ENCODE measurements at regions not wholly inside any gene's neighbourhood (a gene's known extent, or its start where the extent isn't known, plus 50 kb on each side); places are given as distances from the start of the nearest gene placed in this dataset.

- Mint-ChIP-seq H3K27me3 (ENCODE audit: insufficient read depth, low read depth, poor library complexity) (no peaks in the 10 kb centered on the region), H3K27ac (no peak overlapping the region), H3K9me3 (no peaks in the 10 kb centered on the region), H3K4me1 (no peaks in the 10 kb centered on the region), H3K36me3 (ENCODE audit: low read depth) (no peaks in the 10 kb centered on the region), H3K4me3 (no peak overlapping the region)
- no peaks in the 10 kb centered on the region; the same call in 1 of the 2 replicates for H3K36me3 ChIP-seq (ENCODE audit: insufficient read depth)
- DNase-seq (ENCODE audit: low spot score) (no peak), ATAC-seq (no peak)
- H2AFZ ChIP-seq: peak overlapping the region; percentile 69; the same call in 1 of the 2 replicates
- no peaks in the 10 kb centered on the region for H3K79me2 ChIP-seq (replicated peaks; ENCODE audit: insufficient read depth)
- TF ChIP-seq, protein P1, sequence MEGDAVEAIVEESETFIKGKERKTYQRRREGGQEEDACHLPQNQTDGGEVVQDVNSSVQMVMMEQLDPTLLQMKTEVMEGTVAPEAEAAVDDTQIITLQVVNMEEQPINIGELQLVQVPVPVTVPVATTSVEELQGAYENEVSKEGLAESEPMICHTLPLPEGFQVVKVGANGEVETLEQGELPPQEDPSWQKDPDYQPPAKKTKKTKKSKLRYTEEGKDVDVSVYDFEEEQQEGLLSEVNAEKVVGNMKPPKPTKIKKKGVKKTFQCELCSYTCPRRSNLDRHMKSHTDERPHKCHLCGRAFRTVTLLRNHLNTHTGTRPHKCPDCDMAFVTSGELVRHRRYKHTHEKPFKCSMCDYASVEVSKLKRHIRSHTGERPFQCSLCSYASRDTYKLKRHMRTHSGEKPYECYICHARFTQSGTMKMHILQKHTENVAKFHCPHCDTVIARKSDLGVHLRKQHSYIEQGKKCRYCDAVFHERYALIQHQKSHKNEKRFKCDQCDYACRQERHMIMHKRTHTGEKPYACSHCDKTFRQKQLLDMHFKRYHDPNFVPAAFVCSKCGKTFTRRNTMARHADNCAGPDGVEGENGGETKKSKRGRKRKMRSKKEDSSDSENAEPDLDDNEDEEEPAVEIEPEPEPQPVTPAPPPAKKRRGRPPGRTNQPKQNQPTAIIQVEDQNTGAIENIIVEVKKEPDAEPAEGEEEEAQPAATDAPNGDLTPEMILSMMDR (conservative IDR thresholded peaks at IDR 0.05; ENCODE audit: low read depth in 2 of 2): no peak
- no peak for TF ChIP-seq STAT1 (IDR thresholded peaks at IDR 0.05; ENCODE audit: unreplicated experiment)
- TF ChIP-seq ETS1 (IDR thresholded peaks at IDR 0.05): no peak
- TF ChIP-seq ZNF331 (CRISPR knock-in tag; IDR thresholded peaks at IDR 0.05; ENCODE audit: low read depth): no peak
- TF ChIP-seq ZNF114 (CRISPR knock-in tag; IDR thresholded peaks at IDR 0.05): no peak
- no peaks in the 10 kb centered on the region for H3K9me2 ChIP-seq (ENCODE audit: insufficient read depth)
- H3K27ac ChIP-seq (ENCODE audit: low read depth): no peak overlapping the region
- no peaks in the 10 kb centered on the region for H3F3A ChIP-seq (replicated peaks; ENCODE audit: low read depth)
- H4K20me1 ChIP-seq (replicated peaks; ENCODE audit: insufficient read depth): no peaks in the 10 kb centered on the region
- H3K4me1 ChIP-seq (ENCODE audit: insufficient read depth): no peaks in the 10 kb centered on the region
- H3K4me3 ChIP-seq: no peak overlapping the region
- H3K27me3 ChIP-seq (ENCODE audit: insufficient read depth): no peaks in the 10 kb centered on the region
- no peak overlapping the region for H3K4me2 ChIP-seq
These were observed 1228.9 kb downstream of the CNTNAP5 start for GRCh38 chr2:125254010-125254409.

DNA sequence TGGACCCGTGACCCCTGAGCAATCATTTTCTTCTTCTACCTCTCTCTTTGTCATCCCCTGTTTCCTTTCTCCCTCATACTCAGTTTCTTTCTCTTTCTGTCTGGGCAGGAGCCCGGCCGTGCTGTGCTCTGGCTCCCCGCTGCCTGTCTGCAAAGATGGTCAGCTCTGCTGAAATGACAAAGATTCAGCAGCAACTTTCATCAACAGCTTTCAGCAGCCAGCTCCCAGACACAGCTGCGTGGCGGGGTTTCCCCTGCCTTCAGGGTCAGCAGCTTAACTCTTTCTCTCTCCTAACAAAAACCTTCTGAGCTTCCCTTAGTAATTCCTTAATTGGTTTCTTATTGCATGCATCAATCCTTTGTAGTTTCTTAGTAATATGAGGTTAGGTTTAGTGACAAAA, 1234.4 kb downstream of the CNTNAP5 start:
- H3K4me3 ChIP-seq: no peak overlapping the region
- H3K79me2 ChIP-seq (replicated peaks; ENCODE audit: insufficient read depth): no peaks in the 10 kb centered on the region
- Mint-ChIP-seq H3K9me3 (no peaks in the 10 kb centered on the region), H3K4me1 (peaks cover 16% of the 10 kb centered on the region), H3K4me3 (no peak overlapping the region), H3K27ac (no peak overlapping the region), H3K36me3 (ENCODE audit: low read depth) (no peaks in the 10 kb centered on the region), H3K27me3 (ENCODE audit: insufficient read depth, low read depth, poor library complexity) (no peaks in the 10 kb centered on the region)
- H3K27ac ChIP-seq (ENCODE audit: low read depth): no peak overlapping the region
- no peaks in the 10 kb centered on the region for H3K4me1 ChIP-seq (ENCODE audit: insufficient read depth)
- ATAC-seq (no peak), DNase-seq (ENCODE audit: low spot score) (no peak)
- H3K4me2 ChIP-seq: no peak overlapping the region
- H2AFZ ChIP-seq: no peak overlapping the region; the same call in 1 of the 2 replicates
- H3K36me3 ChIP-seq (ENCODE audit: insufficient read depth): no peaks in the 10 kb centered on the region; the same call in 1 of the 2 replicates
- no peaks in the 10 kb centered on the region for H3F3A ChIP-seq (replicated peaks; ENCODE audit: low read depth)
- no peaks in the 10 kb centered on the region; the same call in 1 of the 2 replicates for H3K9me2 ChIP-seq (ENCODE audit: insufficient read depth)
- H3K27me3 ChIP-seq (ENCODE audit: insufficient read depth): no peaks in the 10 kb centered on the region
- no peaks in the 10 kb centered on the region for H4K20me1 ChIP-seq (replicated peaks; ENCODE audit: insufficient read depth)
- TF ChIP-seq POLR2AphosphoS5 (IDR thresholded peaks at IDR 0.05; ENCODE audit: low read depth): no peak
- no peak for TF ChIP-seq CREB1 (CRISPR knock-in tag; IDR thresholded peaks at IDR 0.05; ENCODE audit: low read depth)
- TF ChIP-seq ZNF331 (CRISPR knock-in tag; IDR thresholded peaks at IDR 0.05; ENCODE audit: low read depth): no peak
- TF ChIP-seq, protein P1 (conservative IDR thresholded peaks at IDR 0.05; ENCODE audit: low read depth in 2 of 2): no peak
- no peak for TF ChIP-seq STAT1 (IDR thresholded peaks at IDR 0.05; ENCODE audit: unreplicated experiment)
- no peak for TF ChIP-seq ZNF114 (CRISPR knock-in tag; IDR thresholded peaks at IDR 0.05)
- TF ChIP-seq JUNB (IDR thresholded peaks at IDR 0.05; ENCODE audit: unreplicated experiment): no peak
- TF ChIP-seq REST (IDR thresholded peaks at IDR 0.05; ENCODE audit: unreplicated experiment): no peak
